Common myeloid progenitor, CD34-positive (primary cell): ENCODE measurements at regions not wholly inside any gene's neighbourhood (a gene's known extent, or its start where the extent isn't known, plus 50 kb on each side); places are given as distances from the start of the nearest gene placed in this dataset.
"Not testable (repeated sequence)": the region's sequence is repeated elsewhere in the genome, so short reads cannot be mapped to it uniquely, and the experiment has no call there.

Experiments used
- CTCF ChIA-PET: fragments of 350-600 bp; sonication (Branson Sonifier 250); formaldehyde crosslinking; loops from one replicate; lab custom pipeline; 2021; ENCODE audit warnings: antibody characterized with exemption; lab: Charles Lee
- POLR2A ChIA-PET: fragments of 350-600 bp; sonication (Branson Sonifier 250); formaldehyde crosslinking; loops from one replicate; lab custom pipeline; 2021; ENCODE audit warnings: antibody characterized with exemption; lab: Charles Lee
- DNase-seq, 3 donors: peaks; one replicate each; pipeline versions ENCODE4 v3.0.0 to v3.0.0-alpha.2; 2013
- H3K27ac ChIP-seq, 2 experiments: 1 replicate in 1 of 2; 2 replicates in 1 of 2; pipeline ENCODE4 v1.7.0; 2013; ENCODE audit warnings: inconsistent platforms in 2 of 2, low read length in 2 of 2, mild to moderate bottlenecking in 2 of 2, low read depth in 1 of 2, moderate library complexity in 1 of 2; ENCODE audit not compliant: severe bottlenecking in 2 of 2, insufficient read depth in 1 of 2, poor library complexity in 1 of 2
- H3K27me3 ChIP-seq, 5 experiments: replicated peaks in 2 of 5; 1 replicate in 3 of 5; 2 replicates in 2 of 5; pipeline versions ENCODE4 v1.6.1 to v1.7.0; 2013; ENCODE audit warnings: low read length in 4 of 5, mild to moderate bottlenecking in 2 of 5, moderate library complexity in 2 of 5, inconsistent platforms in 1 of 5; ENCODE audit not compliant: insufficient read depth in 5 of 5, control insufficient read depth in 4 of 5
- H3K36me3 ChIP-seq, 4 experiments: 1 replicate in 2 of 4; 2 replicates in 2 of 4; pipeline versions ENCODE4 v1.6.1 to v1.7.0; 2013; ENCODE audit warnings: low read length in 3 of 4, control low read depth in 1 of 4, mild to moderate bottlenecking in 1 of 4; ENCODE audit not compliant: control insufficient read depth in 4 of 4, insufficient read depth in 4 of 4
- H3K4me1 ChIP-seq, 4 experiments: 1 replicate in 3 of 4; 2 replicates in 1 of 4; pipeline versions ENCODE4 v1.6.1 to v1.7.1; 2013; ENCODE audit warnings: low read length in 3 of 4, mild to moderate bottlenecking in 3 of 4, control low read depth in 1 of 4, inconsistent platforms in 1 of 4, moderate library complexity in 1 of 4; ENCODE audit not compliant: control insufficient read depth in 4 of 4, insufficient read depth in 4 of 4; ENCODE audit errors: control extremely low read depth in 1 of 4
- H3K4me3 ChIP-seq, 7 experiments: 1 replicate in 4 of 7; 2 replicates in 3 of 7; pipeline versions ENCODE4 v1.5.1 to v1.7.0; 2013; ENCODE audit warnings: mild to moderate bottlenecking in 7 of 7, low read length in 6 of 7, moderate library complexity in 6 of 7, inconsistent platforms in 2 of 7, low read depth in 2 of 7, control low read depth in 1 of 7; ENCODE audit not compliant: insufficient read depth in 4 of 7, control insufficient read depth in 1 of 7; ENCODE audit errors: extremely low read depth in 1 of 7
- H3K9me3 ChIP-seq, 5 experiments: 1 replicate in 4 of 5; 2 replicates in 1 of 5; pipeline versions ENCODE4 v1.6.1 to v1.7.1; 2013; ENCODE audit warnings: low read length in 4 of 5, mild to moderate bottlenecking in 2 of 5, inconsistent platforms in 1 of 5, low read depth in 1 of 5, moderate library complexity in 1 of 5; ENCODE audit not compliant: control insufficient read depth in 4 of 5, insufficient read depth in 2 of 5; ENCODE audit errors: control extremely low read depth in 1 of 5
- WGBS: methylation state at CpG from one replicate; pipeline ENCODE4 v1.1.5; 2013; ENCODE audit not compliant: insufficient coverage; 5-methylcytosine and 5-hydroxymethylcytosine counted together

- H3K27ac ChIP-seq, H3K36me3 ChIP-seq, H3K4me1 ChIP-seq, H3K9me3 ChIP-seq, H3K27me3 ChIP-seq, H3K4me3 ChIP-seq, CTCF ChIA-PET, POLR2A ChIA-PET, DNase-seq: not testable (repeated sequence)
- WGBS, result 79% methylated on average over 10 of the region's 16 CpGs
Measured at GRCh38 chr7:6995026-6995425, 169.0 kb upstream of the CCZ1B start.

- H3K4me1 ChIP-seq, H3K27ac ChIP-seq, DNase-seq, POLR2A ChIA-PET, H3K36me3 ChIP-seq, CTCF ChIA-PET, H3K27me3 ChIP-seq, H3K4me3 ChIP-seq: not testable (repeated sequence)
- H3K9me3 ChIP-seq, result peaks cover 0 to 13% (median 0%) of the 10 kb centered on the region in 5 experiments
- no CpG with 5 or more reads among the region's 7 CpGs for WGBS
Measured at GRCh38 chr7:6995493-6996289, 169.6 kb upstream of the CCZ1B start.

DNA sequence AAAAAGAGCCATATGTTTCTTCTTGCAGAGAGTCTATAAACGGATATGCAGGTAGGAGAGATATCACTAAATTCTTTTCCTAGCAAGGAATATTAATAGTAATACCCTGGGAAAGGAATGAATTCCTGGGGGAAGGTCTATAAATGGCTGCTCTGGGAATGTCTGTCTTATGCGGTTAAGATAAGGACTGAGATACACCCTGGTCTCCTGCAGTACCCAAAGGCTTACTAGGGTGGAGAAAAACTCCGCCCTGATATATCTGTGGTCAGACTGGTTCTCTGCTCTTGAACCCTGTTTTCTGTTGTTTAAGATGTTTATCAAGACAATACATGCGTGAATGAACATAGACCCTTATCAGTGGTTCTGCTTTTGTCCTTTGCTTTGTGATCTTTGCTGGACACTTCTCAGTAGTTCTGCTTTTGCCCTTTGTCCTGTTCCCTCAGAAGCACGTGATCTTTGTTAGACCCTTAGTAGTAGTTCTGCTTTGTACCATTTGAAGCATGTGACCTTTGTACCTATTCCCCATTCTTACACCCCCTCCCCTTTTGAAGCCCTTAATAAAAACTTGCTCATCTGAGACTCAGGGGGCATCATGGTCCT lies 173.1 kb upstream of the CCZ1B start:
- 100% methylated on average over 1 of the region's 5 CpGs for WGBS
- CTCF ChIA-PET, H3K36me3 ChIP-seq, H3K4me1 ChIP-seq, H3K27me3 ChIP-seq, POLR2A ChIA-PET, H3K4me3 ChIP-seq, H3K27ac ChIP-seq: not testable (repeated sequence)
- peaks cover 0 to 13% (median 0%) of the 10 kb centered on the region in 5 experiments for H3K9me3 ChIP-seq
- peak in 1 of 3 donors; percentile 1 for DNase-seq

- H3K4me1 ChIP-seq, result no peaks in the 10 kb centered on the region
- no peak overlapping the region for H3K4me3 ChIP-seq
- POLR2A ChIA-PET, result no interaction called here
- DNase-seq, result no peak
- CTCF ChIA-PET, result no interaction called here
- H3K36me3 ChIP-seq, result no peaks in the 10 kb centered on the region
- no peak overlapping the region for H3K27ac ChIP-seq
- no CpG with 5 or more reads among the region's 2 CpGs for WGBS
- no peaks in the 10 kb centered on the region for H3K27me3 ChIP-seq
- H3K9me3 ChIP-seq, result peaks cover 0 to 13% (median 0%) of the 10 kb centered on the region in 5 experiments
Measured at GRCh38 chr7:7002418-7003062, 176.5 kb upstream of the CCZ1B start.

DNA sequence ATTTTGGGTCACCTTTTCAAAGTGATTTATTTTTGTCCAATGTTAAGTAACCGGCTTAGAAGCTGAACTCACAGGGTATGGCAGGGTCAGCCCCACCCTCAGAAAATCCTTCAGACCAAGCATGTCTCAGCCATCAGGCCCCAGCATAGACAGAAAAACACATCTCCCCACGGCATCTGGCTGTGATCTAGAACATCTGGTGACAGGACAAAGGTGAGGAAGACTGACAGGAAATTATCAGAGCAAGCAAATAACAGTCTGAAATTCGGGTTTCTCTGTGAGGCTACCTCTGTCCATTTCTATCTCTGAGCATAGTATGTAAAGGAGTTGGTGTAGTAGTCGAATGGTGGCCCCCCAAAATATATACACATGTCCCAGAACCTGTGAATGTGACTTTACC lies 177.0 kb upstream of the C1GALT1 start:
- no peak for DNase-seq
- Histone ChIP-seq H3K4me1 (no peaks in the 10 kb centered on the region), H3K27ac (no peak overlapping the region), H3K9me3 (peaks cover 0 to under 1% (median 0%) of the 10 kb centered on the region in 5 experiments), H3K36me3 (no peaks in the 10 kb centered on the region), H3K27me3 (no peaks in the 10 kb centered on the region), H3K4me3 (no peak overlapping the region)
- POLR2A ChIA-PET, result no interaction called here
- WGBS, result 56% methylated on average over 2 of the region's 4 CpGs
- CTCF ChIA-PET, result no interaction called here

- H3K9me3 ChIP-seq, DNase-seq, POLR2A ChIA-PET, CTCF ChIA-PET, H3K4me3 ChIP-seq, H3K4me1 ChIP-seq, H3K36me3 ChIP-seq, H3K27ac ChIP-seq, H3K27me3 ChIP-seq: not testable (repeated sequence)
- WGBS, result no CpG with 5 or more reads among the region's 2 CpGs
Measured at GRCh38 chr7:7005949-7006348, 176.4 kb upstream of the C1GALT1 start.

- POLR2A ChIA-PET, CTCF ChIA-PET, H3K27ac ChIP-seq, DNase-seq, H3K36me3 ChIP-seq, H3K4me3 ChIP-seq, H3K4me1 ChIP-seq, H3K27me3 ChIP-seq: not testable (repeated sequence)
- WGBS, result 92% methylated on average over 6 of the region's 8 CpGs
- peaks cover 0 to 13% (median 0%) of the 10 kb centered on the region in 5 experiments for H3K9me3 ChIP-seq
Measured at GRCh38 chr7:7011241-7011640, 171.1 kb upstream of the C1GALT1 start.
